H1 (cell line): ENCODE measurements at regions not wholly inside any gene's neighbourhood (a gene's known extent, or its start where the extent isn't known, plus 50 kb on each side); places are given as distances from the start of the nearest gene placed in this dataset.

Experiments used
- CBX5 ChIP-seq: fragments of 300-800, 300-1000 bp; sonication (generic); IDR thresholded peaks from 2 replicates; pipeline ENCODE4 v1.7.1; 2016; ENCODE audit warnings: antibody characterized with exemption, low read length, low read depth
- CTCF ChIP-seq, 3 experiments: IDR thresholded peaks; 1 replicate in 2 of 3; 2 replicates in 1 of 3; pipeline versions ENCODE4 v1.5.1 to v1.6.1; 2011; ENCODE audit warnings: low read length in 3 of 3, mild to moderate bottlenecking in 3 of 3, inconsistent platforms in 2 of 3, low read depth in 1 of 3, moderate library complexity in 1 of 3; ENCODE audit not compliant: insufficient read depth in 1 of 3; ENCODE audit errors: control extremely low read depth in 1 of 3
- TBP ChIP-seq: IDR thresholded peaks from 2 replicates; pipeline ENCODE4 v1.6.1; 2011; ENCODE audit warnings: low read depth, low read length, improper control_type of control experiment

GRCh38 chr9:23621924-23622323, 204.1 kb downstream of the ELAVL2 start:
- TF ChIP-seq TBP (no peak), CBX5 (no peak), CTCF (IDR thresholded peaks at IDR 0.05; ENCODE audit: control extremely low read depth in 1 of 3, insufficient read depth in 1 of 3, low read depth in 1 of 3, low read length in 3 of 3) (no peak)
